OCI-LY1 (cell line): ENCODE measurements at regions not wholly inside any gene's neighbourhood (a gene's known extent, or its start where the extent isn't known, plus 50 kb on each side); places are given as distances from the start of the nearest gene placed in this dataset.

Experiments used
- CTCF ChIP-seq: fragments of 200-600 bp; sonication (generic), shearing (Covaris generic); IDR thresholded peaks from 2 replicates; pipeline ENCODE4 v1.5.1; 2017; ENCODE audit warnings: mild to moderate bottlenecking, antibody characterized with exemption, low read length, moderate library complexity, mixed read lengths
- EZH2 ChIP-seq: fragments of 200-600 bp; sonication (generic), shearing (Covaris generic); IDR thresholded peaks from 2 replicates; pipeline ENCODE4 v1.8.0; 2017; ENCODE audit warnings: borderline replicate concordance, mixed run types, mild to moderate bottlenecking, antibody characterized with exemption, low read length, moderate library complexity, mixed read lengths

- TF ChIP-seq CTCF: no peak
- no peak for TF ChIP-seq EZH2
These were observed 404.5 kb upstream of the ADAMTS5 start for GRCh38 chr21:27371115-27371974.
